GM19463 (cell line): ENCODE measurements at regions not wholly inside any gene's neighbourhood (a gene's known extent, or its start where the extent isn't known, plus 50 kb on each side); places are given as distances from the start of the nearest gene placed in this dataset.

Experiments used
- ATAC-seq: cut with Tn5 transposase; IDR thresholded peaks from one replicate; pipeline ENCODE4 v1.9.1; 2021; ENCODE audit warnings: mild to moderate bottlenecking, moderate library complexity; ENCODE audit not compliant: unreplicated experiment

DNA sequence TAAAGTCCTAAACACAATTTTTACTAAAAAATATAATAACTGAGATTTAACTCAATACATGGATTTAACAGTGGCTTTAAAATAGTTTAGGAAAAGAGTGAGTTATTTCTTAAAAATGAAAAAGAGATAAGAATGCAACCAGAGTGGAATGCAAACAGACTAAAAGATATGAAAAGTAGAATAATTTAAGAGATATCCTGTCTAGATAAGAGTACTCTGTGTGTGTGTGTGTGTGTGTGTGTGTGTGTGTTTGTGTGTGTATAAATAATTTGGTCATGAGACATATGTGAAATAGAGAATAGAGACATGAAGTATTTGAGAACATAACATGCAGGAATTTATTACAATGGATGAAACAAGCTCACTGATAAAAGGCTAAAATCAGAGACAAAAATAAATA, 986.9 kb upstream of the CHORDC1 start:
- ATAC-seq: no peak

DNA sequence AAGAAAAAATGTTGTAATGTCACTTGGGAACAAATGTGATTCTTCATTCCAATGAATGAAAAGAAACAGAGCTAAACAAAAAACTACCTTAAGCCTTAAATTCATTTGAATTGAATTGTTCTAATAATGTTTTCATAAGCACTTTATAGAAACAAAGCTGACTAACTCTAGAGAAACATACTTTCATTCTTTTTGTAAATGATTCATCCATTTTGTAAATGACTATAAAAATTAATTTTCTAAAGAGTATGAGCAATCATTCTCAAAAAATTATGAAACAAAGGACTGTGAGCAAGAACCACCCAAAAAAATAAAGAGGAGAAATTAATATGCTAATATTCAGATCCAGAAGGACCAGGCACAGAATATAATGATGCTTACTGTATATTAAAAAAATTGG, 986.5 kb upstream of the CHORDC1 start:
- ATAC-seq: no peak

DNA sequence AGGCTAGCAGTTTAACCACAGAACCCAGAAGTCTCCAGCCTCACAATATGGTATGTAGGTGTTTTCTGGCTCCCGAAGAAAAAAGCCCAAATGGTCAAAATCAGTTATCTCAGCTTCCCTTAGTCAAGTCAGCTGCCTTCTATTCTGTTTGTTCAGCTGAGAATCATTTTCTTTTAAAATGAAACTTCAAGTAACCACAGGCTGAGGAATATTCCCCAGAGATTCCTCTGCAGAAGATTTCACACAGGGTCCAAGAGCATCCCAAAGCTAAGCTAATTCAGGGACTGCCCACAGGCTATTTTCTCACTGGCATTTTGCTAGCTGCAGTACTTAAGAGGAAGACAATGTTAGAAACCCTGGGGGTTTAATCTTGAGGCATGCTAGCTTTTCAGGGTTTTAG, 977.0 kb upstream of the CHORDC1 start:
- no peak for ATAC-seq

DNA sequence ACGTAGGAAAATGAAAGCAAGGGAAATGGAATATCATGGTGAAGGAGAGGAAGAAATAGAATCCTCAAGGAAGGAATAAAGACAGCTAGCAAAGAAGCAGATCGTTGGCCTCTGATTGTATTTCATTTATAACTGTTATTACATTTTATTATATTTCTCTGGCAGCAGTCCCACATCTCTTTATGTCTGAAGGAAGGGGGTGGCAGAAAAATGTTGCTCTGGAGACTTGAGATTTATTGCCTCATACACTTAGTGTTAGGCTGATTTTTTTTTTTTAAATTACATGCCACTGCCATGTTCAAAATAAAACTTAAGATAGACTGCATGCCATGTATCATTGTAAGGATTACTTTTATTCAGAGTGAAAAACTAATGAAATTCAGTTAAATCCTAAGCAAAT, 971.7 kb upstream of the CHORDC1 start:
- no peak for ATAC-seq

DNA sequence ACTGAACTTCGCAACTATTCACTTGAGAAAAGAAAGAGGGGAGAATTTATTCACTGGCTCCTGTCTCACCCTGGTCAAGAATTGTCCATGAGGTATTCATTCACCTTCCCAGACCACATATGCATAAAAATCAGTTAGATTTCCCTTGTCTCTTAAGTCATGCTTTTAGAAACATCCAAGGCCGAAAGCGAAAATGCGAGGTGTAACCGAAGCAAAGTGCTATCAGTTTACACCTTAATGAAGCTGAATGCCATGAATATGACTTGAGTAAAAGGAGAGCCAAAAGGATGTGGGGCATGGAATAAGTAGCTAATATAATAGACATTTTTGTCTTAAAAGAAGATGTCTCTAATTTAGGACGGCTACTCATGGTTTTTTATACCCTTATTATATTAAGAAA, 965.6 kb upstream of the CHORDC1 start:
- no peak for ATAC-seq

DNA sequence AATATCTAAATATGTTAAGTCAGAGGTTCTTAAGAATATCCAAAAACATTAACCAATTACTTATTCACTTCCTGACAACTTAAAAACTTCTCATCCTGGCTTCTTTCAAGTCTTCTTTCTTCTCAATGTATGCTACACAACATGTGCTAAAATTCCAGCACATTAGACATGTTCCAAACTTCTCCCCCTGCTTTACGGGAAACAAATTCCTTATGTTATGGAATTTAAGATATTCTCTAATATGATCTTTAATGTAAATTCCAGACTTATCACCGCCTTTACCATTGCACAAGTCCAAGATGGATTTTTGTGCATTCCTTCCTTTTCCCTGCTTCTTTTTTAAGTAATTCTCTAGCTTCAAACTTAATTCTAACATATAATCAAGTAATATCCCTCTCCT, 964.5 kb upstream of the CHORDC1 start:
- ATAC-seq: no peak

DNA sequence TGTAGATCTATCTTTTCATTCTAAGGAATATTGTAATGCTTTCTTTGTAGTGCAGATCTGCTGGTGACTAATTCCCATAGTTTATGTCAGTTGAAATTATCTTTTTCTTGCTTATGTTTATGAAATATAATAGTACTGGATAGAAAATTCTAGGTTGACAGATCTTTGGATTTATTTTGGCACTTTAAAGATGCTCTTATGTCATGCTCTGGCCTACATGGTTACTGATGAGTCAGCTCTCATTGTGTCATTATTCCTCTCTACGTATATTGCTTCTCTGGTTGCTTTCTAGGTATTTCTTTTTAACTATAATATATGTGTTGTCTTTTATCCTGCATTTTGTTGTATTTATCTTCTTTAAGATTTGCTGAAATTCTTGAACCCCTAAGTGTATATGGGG, 955.5 kb upstream of the CHORDC1 start:
- ATAC-seq: no peak

DNA sequence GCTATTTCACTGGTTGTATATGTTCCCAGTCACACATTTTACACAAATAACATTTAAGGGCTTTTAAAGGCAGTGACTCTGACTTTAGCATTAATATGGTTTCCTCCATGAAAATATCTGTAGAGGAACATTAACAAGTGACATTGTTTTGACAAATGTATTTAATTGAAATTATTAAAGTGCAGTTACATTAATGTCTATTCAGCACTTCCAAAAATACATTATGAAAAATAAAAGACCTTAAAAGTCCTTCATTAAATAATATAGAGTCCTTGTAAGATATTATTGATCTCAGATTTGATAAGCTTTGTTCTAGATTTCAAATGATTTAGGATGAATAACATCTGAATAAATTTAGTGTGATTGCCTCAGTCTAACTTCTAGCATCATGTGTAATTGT, 951.9 kb upstream of the CHORDC1 start:
- no peak for ATAC-seq

DNA sequence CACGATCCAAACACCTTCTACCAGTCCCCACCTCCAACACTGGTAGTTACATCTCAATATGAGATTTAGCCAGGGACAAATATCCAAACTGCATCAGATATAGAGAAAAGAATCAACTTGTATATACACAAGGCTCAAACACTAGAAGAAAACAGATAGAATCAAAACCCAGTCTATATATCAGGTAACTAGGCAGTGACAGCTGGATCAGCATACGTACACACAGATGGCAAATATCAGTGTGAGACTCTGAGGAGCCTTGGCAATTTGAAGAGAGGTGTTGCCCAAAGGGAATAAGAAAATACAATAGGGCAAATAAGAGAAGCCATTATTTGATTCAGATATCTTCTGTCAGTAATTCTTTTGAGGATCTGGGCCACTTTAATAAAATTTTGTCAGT, 951.3 kb upstream of the CHORDC1 start:
- no peak for ATAC-seq

DNA sequence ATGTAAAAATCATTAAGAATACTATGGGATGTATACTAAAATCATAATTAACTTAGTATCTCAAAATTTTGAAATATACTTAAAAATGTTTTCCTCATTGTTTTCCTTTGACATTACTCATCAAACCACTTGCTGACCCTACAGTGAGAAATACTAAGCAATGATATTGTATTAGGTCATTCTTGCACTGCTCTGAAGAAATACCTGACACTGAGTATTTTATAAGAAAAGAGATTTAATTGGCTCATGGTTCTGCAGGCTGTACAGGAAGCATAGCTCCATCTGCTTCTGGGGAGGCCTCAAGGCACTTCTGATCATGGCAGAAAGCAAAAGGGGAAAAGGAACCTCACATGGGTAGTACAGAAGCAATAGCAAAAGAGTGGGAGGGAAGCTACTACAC, 950.9 kb upstream of the CHORDC1 start:
- no peak for ATAC-seq

DNA sequence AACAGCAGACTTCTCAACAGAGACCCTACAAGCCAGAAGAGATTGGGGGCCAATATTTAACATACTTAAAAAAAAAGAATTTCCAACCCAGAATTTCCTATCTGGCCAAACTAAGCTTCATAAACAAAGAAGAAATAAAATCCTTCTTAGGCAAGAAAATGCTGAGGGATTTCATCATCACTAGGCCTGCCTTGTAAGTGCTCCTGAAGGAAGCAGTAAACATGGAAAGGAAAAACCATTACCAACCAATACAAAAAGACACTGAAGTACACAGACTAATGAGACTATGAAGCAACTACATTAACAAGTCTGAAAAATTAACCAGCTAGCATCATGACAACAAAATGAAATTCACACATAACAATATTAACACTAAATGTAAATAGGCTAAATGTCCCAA, 947.9 kb upstream of the CHORDC1 start:
- no peak for ATAC-seq

DNA sequence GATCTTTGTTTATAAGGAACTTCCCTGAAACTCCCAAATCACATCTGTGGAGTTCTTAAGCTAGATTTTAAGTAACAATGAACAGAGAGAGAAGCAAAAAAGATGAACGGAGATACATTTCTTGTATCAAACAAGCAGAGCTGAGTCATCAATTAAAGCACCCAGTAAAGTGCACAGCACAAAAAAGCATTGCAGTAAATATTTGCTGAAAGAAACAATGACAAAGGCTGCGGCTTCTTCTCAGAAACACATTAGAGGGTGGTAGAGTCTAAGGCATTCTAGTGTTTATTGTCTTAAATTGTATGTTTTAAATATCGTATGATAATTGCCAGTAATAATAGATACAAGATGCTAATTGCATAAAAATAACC, 941.6 kb upstream of the CHORDC1 start:
- no peak for ATAC-seq

DNA sequence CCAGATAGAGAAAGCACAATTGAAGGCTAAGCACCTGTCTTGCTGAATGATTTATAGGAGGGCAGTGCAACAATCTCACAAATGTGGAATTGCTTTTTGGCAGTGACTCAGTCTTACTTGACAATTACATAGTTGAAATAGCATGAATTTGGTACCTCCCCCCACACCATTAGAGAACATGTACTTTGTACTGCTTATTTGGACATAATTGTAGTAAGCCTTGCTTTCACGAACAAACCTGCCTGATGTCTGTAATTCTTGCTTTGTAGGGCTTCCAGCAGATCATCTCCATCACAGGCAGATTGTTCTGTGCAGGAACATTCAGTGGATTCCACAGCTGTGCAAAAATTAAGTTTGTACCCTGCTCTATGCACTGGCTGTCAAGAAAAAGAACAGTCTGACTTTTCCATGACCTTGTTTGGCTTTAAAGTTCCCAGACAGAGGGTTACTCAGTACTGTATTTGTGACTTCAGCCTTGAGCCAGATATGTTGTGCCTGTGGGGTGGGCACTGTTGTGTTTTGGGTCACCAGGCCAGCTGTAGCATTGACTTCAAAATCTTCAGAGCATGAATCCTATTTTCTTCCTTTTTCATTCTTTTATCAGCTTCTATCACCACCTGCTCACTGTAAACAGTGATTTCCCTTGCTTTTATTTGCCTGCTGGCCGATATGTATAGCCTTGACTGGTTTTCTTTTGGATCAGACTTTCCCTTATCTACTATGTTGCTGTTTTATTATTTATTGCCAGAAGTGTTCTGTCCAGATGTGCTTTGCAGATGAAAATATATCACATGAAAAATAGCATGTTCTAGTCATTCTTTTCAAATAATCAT, 941.0 kb upstream of the CHORDC1 start:
- no peak for ATAC-seq

DNA sequence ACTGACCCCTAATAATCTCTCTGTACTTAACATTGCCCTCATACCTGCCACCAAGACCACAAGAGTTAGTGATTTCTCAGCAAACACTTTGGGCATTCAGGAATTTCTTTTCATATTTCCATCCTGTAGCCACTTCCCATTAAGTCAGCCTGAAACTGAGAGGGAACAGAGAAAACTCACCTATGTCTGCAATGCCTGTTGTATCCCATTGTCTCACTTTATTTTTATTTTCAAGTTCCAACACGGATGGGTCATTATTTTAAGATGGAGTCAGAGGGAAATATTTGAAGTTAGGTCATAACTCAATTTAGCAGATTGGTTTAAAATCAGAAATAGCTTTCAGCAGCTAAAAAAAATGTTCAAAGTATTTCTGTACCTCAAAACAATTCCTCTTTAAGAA, 937.8 kb upstream of the CHORDC1 start:
- ATAC-seq: no peak

DNA sequence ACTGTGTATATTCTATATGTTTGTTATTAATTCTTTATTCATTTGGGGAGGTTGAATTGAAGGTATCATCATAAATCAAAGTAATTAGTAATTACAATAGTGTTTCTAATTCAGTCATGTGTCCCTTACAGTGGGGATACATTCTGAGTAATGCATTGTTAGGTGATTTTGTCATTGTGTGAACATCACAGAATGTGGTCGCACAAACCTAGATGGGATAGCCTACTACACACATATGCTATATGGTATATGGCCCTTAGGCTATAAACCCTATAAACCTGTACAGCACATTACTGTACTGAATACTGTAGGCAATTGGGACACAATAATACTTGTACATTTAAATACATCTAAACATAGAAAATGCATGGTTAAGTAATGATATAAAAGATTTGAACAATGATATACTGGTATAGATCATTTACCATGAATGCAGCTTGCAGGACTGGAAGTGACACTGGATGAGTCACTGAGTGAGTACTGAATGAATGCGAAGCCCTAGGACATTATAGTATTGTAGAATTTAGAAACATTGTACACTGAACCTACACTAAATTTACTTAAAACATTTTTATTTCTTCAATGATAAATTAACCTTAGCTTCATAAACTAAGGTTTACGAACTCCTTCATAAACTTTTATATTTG, 936.2 kb upstream of the CHORDC1 start:
- no peak for ATAC-seq

DNA sequence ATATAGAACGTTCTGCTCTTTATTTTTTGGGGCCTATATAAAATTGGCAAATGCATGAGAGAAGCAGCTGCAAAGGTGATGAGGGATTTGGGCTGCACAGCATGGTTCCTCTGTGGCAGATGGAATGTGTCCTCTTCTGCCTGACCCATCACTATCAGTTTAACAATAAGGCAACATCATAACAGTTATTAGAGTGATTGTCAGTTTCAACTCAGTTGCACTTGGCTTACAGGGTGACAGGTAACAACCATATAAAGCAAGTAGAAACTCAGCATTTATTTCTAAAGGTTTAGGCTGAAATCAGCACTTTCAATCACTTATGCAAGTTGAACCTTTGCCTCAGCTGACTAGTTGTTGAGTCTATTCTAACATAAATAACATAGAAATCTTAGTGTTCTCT, 935.4 kb upstream of the CHORDC1 start:
- ATAC-seq: no peak

DNA sequence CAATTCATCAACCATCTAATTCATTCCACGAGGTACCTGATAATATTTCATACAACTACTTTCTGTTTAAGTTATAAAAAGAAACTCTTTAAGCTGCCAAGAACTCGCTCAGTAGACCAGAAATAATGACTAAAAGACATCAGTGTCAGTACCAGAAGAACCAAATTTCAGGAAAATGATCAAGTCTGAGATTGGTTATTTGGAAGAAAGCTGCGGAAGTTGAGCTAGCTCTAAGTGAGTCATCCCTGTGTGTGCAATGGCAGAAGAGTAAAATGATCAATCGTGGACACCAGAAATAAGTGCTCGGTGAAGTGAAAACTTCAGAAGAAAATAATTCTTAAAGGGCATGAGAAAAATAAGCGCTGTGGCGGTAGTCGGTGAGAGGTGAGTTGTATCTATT, 933.2 kb upstream of the CHORDC1 start:
- no peak for ATAC-seq

DNA sequence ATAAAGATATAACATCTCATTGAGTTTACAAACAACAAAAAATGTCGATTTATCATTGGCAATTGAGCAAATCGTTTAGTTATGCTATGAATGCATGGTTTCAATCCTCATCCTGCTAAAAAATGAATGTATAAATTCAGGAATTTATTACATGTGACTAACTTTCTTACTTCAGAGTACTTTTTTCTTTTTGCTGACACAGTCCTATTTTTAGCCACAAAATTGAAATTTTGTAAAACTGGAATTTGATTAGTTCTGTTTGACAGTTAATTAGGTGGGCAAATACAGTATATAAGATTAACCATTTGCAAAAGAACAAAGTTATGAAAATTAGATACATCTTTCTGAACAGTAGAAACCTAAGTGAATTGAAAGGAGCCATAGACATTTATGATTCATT, 925.0 kb upstream of the CHORDC1 start:
- ATAC-seq: no peak

DNA sequence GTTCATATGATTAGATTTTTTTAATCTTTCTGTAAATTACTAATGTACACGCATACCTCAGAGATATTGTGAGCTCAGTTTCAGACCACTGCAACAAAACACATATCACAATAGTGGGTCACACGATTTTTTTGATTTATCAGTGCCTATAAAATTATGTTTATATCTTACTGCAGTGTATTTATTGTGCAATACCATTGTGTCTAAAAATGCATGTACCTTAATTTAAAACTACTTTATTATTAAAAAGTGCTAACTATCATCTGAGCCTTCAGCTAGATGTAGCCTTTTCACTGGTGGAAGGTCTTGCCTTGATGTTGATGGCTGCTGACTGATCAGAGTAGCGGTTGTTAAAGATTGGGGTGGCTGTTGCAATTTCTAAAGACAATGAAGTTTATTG, 918.8 kb upstream of the CHORDC1 start:
- ATAC-seq: no peak

DNA sequence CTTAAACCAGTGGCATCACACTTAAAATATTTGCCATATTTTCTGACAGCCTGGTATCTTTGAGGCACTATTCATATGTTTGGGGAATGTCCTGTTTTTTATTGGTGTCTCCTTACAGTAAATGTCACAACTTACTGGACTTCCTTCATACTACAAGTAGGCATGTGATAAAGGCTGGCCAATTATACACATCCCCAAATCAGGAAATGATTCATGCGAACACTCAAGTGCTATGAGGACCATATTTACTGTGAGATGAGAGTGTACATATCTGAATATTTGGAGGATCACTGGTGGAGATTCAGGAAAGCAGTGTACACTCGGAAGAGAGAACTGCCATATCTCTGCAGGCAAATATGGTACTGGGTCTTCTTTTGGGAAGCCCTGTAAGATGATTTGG, 913.8 kb upstream of the CHORDC1 start:
- ATAC-seq: no peak

DNA sequence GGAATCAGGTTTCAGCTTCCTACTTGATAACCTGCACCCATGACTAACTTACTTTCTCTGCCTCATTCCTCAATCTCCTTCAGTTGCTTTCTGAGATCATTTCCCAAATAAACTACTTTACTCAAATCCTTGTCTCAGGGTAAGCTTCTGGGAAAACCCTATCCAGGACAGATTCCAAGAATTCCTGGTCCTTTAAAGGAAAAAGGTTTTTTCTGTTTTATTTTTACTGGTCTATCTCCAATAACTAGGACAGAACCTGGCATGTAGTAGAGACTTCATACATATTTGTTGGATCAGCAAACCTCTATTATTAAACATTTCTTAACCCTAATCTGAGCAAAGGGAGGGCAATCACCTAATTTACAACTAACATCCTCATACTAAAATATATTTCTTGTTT, 910.5 kb upstream of the CHORDC1 start:
- no peak for ATAC-seq

DNA sequence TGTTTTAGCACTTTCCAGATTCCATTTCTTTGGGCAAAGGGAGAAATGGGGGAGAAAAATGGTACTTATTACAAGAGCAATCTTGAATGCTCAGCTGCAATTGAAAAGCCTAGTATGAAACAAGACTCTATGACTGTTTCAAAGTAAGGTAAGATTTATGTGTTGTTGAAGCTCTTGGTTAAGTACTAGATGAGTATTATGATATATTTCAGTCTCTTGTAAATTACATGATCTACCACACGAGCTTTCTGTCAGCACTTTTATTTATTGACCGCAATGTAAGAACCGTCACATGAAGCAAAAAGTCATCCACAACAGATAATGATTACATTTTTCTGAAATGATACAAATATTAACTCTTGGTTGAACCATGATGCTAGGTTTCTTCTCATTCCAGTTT, 906.7 kb upstream of the CHORDC1 start:
- ATAC-seq: no peak

DNA sequence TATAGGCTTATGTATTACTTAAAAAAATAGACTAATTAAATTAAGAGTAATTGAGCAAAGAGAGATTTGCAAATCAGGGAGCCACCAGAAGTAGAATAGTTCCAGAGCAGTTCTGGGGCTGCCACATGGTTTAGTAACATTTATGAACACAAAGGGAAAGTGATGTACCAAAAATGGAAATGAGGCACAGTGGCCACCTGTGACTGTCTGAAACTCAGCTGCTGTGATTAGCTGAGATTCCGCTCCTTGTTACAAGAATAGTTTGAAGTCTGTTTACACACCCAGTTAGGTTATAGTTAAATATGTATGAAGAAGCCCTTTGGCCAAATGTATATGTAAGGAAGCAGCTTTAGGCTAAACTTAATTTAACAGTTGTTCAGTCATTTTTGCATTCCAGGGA, 901.5 kb upstream of the CHORDC1 start:
- no peak for ATAC-seq
